GM10266 (cell line): ENCODE measurements at regions not wholly inside any gene's neighbourhood (a gene's known extent, or its start where the extent isn't known, plus 50 kb on each side); places are given as distances from the start of the nearest gene placed in this dataset.

ENCODE experiments used
- DNase-seq: peaks from one replicate; pipeline ENCODE4 v3.0.0; 2012; ENCODE audit errors: extremely low spot score
- TF ChIP-seq, protein P1 (sequence below): IDR thresholded peaks from 2 replicates; pipeline ENCODE4 v1.5.1; 2012; ENCODE audit warnings: mild to moderate bottlenecking, low read depth; ENCODE audit not compliant: control insufficient read depth, insufficient read depth; ENCODE audit errors: missing control alignments

DNA sequence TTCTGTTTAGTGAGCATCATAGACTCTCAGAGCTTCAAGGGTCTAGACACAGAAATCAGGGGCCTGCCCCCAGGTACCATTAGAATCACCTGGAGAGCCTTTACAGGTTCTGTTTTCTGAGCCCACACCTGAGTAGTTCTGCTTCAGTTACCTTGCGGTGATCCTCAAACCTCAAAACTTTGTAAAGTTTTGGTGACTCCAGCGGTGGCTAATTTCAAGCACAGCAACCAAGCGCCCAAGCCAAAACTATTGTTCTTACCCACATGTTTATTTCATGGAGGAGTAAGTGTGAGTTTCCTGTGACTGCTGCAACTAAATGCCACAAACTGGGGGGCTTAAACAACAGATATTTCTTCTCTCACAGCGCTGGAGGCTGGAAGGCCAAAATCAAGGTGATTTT, 108.9 kb downstream of the FOXD1 start:
- no peak for DNase-seq
- TF ChIP-seq, protein P1, sequence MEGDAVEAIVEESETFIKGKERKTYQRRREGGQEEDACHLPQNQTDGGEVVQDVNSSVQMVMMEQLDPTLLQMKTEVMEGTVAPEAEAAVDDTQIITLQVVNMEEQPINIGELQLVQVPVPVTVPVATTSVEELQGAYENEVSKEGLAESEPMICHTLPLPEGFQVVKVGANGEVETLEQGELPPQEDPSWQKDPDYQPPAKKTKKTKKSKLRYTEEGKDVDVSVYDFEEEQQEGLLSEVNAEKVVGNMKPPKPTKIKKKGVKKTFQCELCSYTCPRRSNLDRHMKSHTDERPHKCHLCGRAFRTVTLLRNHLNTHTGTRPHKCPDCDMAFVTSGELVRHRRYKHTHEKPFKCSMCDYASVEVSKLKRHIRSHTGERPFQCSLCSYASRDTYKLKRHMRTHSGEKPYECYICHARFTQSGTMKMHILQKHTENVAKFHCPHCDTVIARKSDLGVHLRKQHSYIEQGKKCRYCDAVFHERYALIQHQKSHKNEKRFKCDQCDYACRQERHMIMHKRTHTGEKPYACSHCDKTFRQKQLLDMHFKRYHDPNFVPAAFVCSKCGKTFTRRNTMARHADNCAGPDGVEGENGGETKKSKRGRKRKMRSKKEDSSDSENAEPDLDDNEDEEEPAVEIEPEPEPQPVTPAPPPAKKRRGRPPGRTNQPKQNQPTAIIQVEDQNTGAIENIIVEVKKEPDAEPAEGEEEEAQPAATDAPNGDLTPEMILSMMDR = no peak

DNA sequence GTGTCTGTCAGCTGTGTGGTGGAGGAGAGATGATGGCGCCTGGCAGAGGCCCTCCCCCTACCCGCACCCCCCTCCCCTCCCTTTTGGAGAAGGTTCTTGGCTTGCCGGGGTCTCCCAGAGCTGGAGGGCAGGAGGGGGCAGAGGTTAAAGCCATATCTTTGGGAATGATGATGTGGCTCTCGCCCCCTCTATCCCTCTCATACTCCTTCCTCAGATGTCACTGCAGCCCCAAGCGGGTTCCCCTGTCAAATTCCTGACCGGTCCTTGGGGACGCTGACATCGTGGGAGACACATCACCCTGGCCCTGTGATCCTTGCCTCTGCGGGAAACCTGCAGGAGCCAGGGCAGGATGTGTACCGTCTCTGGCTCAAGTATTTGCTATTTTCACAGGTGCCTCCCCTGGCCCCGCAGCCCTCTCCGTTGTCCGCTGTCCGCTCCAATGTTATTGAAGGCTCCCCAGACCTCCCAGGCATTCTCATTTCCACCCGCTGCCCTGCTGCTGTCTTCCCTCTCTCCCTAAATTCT, 109.5 kb downstream of the FOXD1 start:
- DNase-seq = no peak
- TF ChIP-seq, protein P1 = no peak

DNA sequence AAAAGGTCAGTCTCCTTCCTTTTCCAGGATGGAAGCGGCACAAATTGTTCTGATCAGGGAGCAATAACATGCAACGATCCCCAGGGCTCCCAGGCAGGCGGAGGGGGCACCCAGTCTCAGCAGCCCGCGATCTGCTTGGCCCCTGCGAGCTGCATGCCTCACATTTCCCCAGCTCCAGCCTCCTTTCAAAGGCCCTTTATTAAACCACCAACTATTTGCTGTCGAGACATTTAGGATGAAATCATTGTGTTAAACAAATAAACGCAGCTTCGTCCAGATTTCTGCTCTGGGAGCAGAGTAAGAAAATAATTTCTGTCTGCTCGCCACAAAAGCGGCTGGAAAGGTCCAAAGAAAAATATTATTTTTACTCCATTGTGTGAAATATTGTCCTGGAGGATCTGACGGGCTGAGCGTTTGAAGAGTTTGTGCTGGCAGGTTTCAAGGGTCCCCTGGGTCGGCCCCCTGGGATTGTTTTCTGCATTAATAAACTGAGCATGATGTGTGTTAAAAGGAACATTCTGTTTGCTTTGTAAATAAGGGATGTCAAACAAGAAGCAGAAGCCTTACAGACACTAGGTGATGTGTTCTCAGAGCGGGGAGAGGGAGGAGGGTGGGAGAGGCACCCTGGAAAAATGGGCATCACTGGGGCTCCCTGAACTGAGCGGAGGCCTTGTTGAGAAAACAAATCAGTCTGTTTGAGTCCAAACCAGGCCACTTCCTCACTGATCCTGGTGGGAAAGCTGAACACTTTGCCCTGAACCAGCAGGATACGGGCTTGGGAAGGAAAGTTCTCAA, 110.1 kb downstream of the FOXD1 start:
- TF ChIP-seq, protein P1 = no peak

DNA sequence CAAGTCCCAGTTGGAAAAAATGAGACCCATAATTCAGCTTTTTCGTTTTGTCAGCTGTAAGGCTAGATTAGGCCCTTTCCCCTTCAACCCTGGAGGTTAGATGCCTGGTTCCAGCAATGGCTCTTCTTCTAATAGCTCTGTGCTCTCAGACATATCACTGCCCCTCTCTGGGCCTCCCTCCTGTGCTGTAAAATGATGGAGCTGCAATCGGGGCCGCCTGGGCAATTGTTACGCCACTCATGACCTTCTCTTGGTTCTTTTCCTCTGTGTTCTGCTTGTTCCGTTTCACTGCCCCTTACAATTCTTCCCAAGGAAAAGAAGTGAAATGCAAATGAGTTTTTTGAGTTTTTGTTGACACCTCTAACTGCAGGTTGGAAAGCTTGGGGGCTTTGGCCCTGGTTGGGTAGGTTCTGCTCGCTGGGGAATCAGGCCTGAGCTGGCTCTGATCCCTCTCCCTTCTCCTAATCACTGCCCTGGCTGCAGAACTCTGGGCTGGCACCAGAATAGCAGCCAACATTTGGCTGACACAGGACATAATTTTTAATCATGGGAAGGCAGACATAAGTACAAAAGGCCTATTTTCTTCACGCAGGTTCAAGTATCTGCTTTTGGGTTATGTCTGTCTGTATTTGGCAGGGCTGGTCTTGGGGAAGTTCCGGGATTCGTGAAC, 110.9 kb downstream of the FOXD1 start:
- TF ChIP-seq, protein P1 = no peak
- DNase-seq = no peak

More for the DNA sequence above, 110.1 kb downstream of the FOXD1 start:
- DNase-seq = no peak

DNA sequence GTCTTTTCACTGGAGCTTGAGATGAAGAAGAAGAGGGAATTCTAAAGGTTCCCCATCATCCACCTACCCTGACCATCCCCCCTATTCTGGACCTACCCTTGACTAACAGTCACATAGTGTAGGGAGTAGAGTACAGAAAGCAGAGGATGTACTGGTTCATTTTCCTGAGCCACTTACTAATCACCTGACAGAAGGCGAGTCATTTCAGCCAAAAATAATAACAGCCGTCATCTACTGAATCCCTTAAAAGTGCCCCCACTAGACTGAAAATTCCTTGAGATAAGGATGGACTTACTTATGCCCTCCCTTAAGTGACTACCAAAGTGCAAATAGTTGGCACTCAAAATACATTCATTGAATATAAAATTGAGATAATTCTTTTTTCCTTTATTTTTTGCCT, 112.2 kb downstream of the FOXD1 start:
- TF ChIP-seq, protein P1 = no peak
- no peak for DNase-seq

DNA sequence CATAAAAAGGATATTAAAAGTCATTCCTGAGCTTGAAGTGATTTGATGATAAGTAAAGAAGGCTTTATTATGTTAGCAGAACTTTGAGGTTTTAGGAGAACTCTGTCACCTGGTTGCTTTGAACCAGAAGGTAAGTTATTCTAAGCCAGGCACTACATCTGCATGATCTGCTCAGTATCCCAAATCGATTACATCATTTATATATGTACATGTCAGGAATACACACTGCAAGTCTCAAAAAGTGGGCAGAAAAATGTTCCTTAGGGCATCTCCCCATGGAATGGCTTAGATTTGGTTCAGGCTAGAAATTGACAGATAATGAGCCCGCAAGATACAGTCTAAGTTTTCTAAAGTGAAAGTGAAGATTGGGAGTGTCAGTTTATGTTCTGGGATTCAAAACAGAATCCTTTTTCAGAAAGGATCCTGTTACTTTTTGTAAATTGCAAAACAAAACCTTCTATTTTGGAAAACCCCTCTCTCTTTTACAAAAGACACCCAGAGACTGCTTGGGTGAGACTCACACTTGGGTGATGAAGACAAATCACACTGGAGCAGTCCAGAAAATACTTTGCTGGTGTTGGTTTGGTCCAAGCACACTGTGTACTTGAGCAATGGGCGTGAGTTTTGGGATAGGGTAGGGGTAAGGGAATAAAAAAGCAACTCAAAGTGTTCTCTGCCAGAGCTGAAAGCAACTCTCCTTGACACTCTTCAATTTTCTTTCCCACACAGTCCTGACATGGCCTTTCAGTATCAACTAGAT, 114.5 kb downstream of the FOXD1 start:
- TF ChIP-seq, protein P1 = no peak
- no peak for DNase-seq
